ENCODE measurements at regions not wholly inside any gene's neighbourhood (a gene's known extent, or its start where the extent isn't known, plus 50 kb on each side); places are given as distances from the start of the nearest gene placed in this dataset.

GRCh38 chr5:148734518-148734917, 80.2 kb upstream of the HTR4 start:
- H3K36me3 Mint-ChIP-seq: peaks cover 0 to 1% of the 10 kb centered on the region in 2 donors
- no peaks in the 10 kb centered on the region for H4K20me1 ChIP-seq (ENCODE audit: insufficient read depth, low read length)
- H2AFZ ChIP-seq (ENCODE audit: insufficient read depth, low read depth, low read length, poor library complexity, severe bottlenecking): no peak overlapping the region
- H3K9me3 Mint-ChIP-seq: no peaks in the 10 kb centered on the region
- no peak overlapping the region for H3K4me3 Mint-ChIP-seq
- H3K27me3 ChIP-seq (ENCODE audit: control insufficient read depth in 2 of 2, insufficient read depth in 2 of 2, low read length in 2 of 2): no peaks in the 10 kb centered on the region
- no peak overlapping the region for H3K27ac ChIP-seq (ENCODE audit: low read depth in 1 of 2, low read length in 2 of 2)
- H3K9ac ChIP-seq (ENCODE audit: insufficient read depth, low read length, poor library complexity, severe bottlenecking): no peak overlapping the region
- DNase-seq: no peak
- H3K4me2 ChIP-seq (replicated peaks; ENCODE audit: extremely low read depth, low read length, poor library complexity, severe bottlenecking): no peak overlapping the region
- H3K27ac Mint-ChIP-seq: no peak overlapping the region
- H3K27me3 Mint-ChIP-seq (ENCODE audit: low read depth in 3 of 3): peaks cover 1 to 3% (median 3%) of the 10 kb centered on the region in 3 donors
- peaks cover 10 to 18% of the 10 kb centered on the region in 2 donors for H3K4me1 ChIP-seq (ENCODE audit: control insufficient read depth in 1 of 2, insufficient read depth in 2 of 2, low read length in 2 of 2)
- intact Hi-C loops (cut with micrococcal nuclease): loop anchor here (1.0 to 10.0 kb wide), 5 partner anchors 220 to 557 kb away; no protein-coding TSS in a partner anchor
- H3K4me3 ChIP-seq (replicated peaks in 1 of 3; ENCODE audit: low read depth in 2 of 3, low read length in 3 of 3): no peak overlapping the region
- TF ChIP-seq CTCF (IDR thresholded peaks at IDR 0.05): no peak
- no peaks in the 10 kb centered on the region for H3K36me3 ChIP-seq (replicated peaks in 1 of 2; ENCODE audit: control insufficient read depth in 1 of 2, insufficient read depth in 2 of 2, low read length in 2 of 2)
- peaks cover 24% of the 10 kb centered on the region for H3K4me1 Mint-ChIP-seq
- H3K9me3 ChIP-seq (replicated peaks in 1 of 2; ENCODE audit: control insufficient read depth in 1 of 2, insufficient read depth in 1 of 2, low read length in 2 of 2): no peaks in the 10 kb centered on the region
- H3K79me2 ChIP-seq (ENCODE audit: insufficient read depth, low read length): no peaks in the 10 kb centered on the region

GRCh38 chr5:148735301-148735835, 81.0 kb upstream of the HTR4 start:
- no peak overlapping the region for H3K27ac ChIP-seq (ENCODE audit: low read depth in 1 of 2, low read length in 2 of 2)
- no peak overlapping the region for H2AFZ ChIP-seq (ENCODE audit: insufficient read depth, low read depth, low read length, poor library complexity, severe bottlenecking)
- H3K4me1 ChIP-seq (ENCODE audit: control insufficient read depth in 1 of 2, insufficient read depth in 2 of 2, low read length in 2 of 2): peaks cover 19 to 26% of the 10 kb centered on the region in 2 donors
- peaks cover under 1 to 3% (median 3%) of the 10 kb centered on the region in 3 donors for H3K27me3 Mint-ChIP-seq (ENCODE audit: low read depth in 3 of 3)
- no peak overlapping the region for H3K4me3 Mint-ChIP-seq
- WGBS (ENCODE audit: insufficient coverage): no CpG with 5 or more reads among the region's 2 CpGs
- H3K9ac ChIP-seq (ENCODE audit: insufficient read depth, low read length, poor library complexity, severe bottlenecking): no peak overlapping the region
- no peak for TF ChIP-seq CTCF (IDR thresholded peaks at IDR 0.05)
- H3K9me3 Mint-ChIP-seq: no peaks in the 10 kb centered on the region
- no peaks in the 10 kb centered on the region for H3K9me3 ChIP-seq (replicated peaks in 1 of 2; ENCODE audit: control insufficient read depth in 1 of 2, insufficient read depth in 1 of 2, low read length in 2 of 2)
- intact Hi-C loops (cut with micrococcal nuclease): loop anchor here (10.0 kb wide), 2 partner anchors 219 to 299 kb away; no protein-coding TSS in a partner anchor
- H3K27ac Mint-ChIP-seq: no peak overlapping the region
- peaks cover 33% of the 10 kb centered on the region for H3K4me1 Mint-ChIP-seq
- H4K20me1 ChIP-seq (ENCODE audit: insufficient read depth, low read length): no peaks in the 10 kb centered on the region
- DNase-seq: no peak
- no peaks in the 10 kb centered on the region for H3K36me3 ChIP-seq (replicated peaks in 1 of 2; ENCODE audit: control insufficient read depth in 1 of 2, insufficient read depth in 2 of 2, low read length in 2 of 2)
- no peak overlapping the region for H3K4me2 ChIP-seq (replicated peaks; ENCODE audit: extremely low read depth, low read length, poor library complexity, severe bottlenecking)
- H3K36me3 Mint-ChIP-seq: peaks cover 0 to 1% of the 10 kb centered on the region in 2 donors
- no peaks in the 10 kb centered on the region for H3K27me3 ChIP-seq (ENCODE audit: control insufficient read depth in 2 of 2, insufficient read depth in 2 of 2, low read length in 2 of 2)
- H3K79me2 ChIP-seq (ENCODE audit: insufficient read depth, low read length): no peaks in the 10 kb centered on the region
- H3K4me3 ChIP-seq (replicated peaks in 1 of 3; ENCODE audit: low read depth in 2 of 3, low read length in 3 of 3): no peak overlapping the region

Measured in CD14-positive monocyte (primary cell).